Stomach (tissue), 8 donors: ENCODE measurements at regions not wholly inside any gene's neighbourhood (a gene's known extent, or its start where the extent isn't known, plus 50 kb on each side); places are given as distances from the start of the nearest gene placed in this dataset.
"Not testable (repeated sequence)": the region's sequence is repeated elsewhere in the genome, so short reads cannot be mapped to it uniquely, and the experiment has no call there.

Experiments
- DNase-seq, 2 donors: peaks; one replicate each; pipeline versions ENCODE4 v3.0.0 to v3.0.0-alpha.2; 2013 to 2019
- H3K27ac ChIP-seq, 5 donors: fragments of 200-600 bp in 4 of 5; sonication (generic) in 4 of 5; one replicate each; pipeline ENCODE4 v1.5.1; 2013 to 2019; ENCODE audit warnings: mild to moderate bottlenecking in 1 of 5, moderate library complexity in 1 of 5
- H3K27me3 ChIP-seq, 3 donors: fragments of 200-600 bp; sonication (generic); one replicate each; pipeline ENCODE4 v1.5.1; 2017 to 2019; ENCODE audit warnings: mixed run types in 1 of 3
- H3K36me3 ChIP-seq, 4 donors: fragments of 200-600 bp; sonication (generic); 1 replicate in 3 of 4; 2 replicates in 1 of 4; pipeline ENCODE4 v1.5.1; 2016 to 2019
- H3K4me1 ChIP-seq, 4 donors: fragments of 200-600 bp; sonication (generic); one replicate each; pipeline ENCODE4 v1.5.1; 2016 to 2019
- H3K4me3 ChIP-seq, 4 donors: fragments of 200-600 bp; sonication (generic) in 3 of 4; one replicate each; pipeline ENCODE4 v1.5.1; 2016 to 2019; ENCODE audit warnings: mild to moderate bottlenecking in 1 of 4
- H3K9me3 ChIP-seq, 4 donors: fragments of 200-600 bp; sonication (generic); one replicate each; pipeline ENCODE4 v1.5.1; 2016 to 2019
- EP300 ChIP-seq: sonication (generic); formaldehyde crosslinking; IDR thresholded peaks from one replicate; pipeline ENCODE4 v1.6.1; 2017; ENCODE audit warnings: antibody characterized with exemption
- POLR2A ChIP-seq, 4 donors: fragments of 450-650 bp; IDR thresholded peaks; one replicate each; pipeline ENCODE4 v1.6.1; 2016; ENCODE audit warnings: antibody characterized with exemption in 4 of 4, control low read depth in 2 of 4, mild to moderate bottlenecking in 1 of 4, moderate library complexity in 1 of 4
- POLR2AphosphoS5 ChIP-seq, 3 donors: sonication (generic); formaldehyde crosslinking; IDR thresholded peaks; one replicate each; pipeline ENCODE4 v1.6.1; 2016; ENCODE audit warnings: antibody characterized with exemption in 3 of 3
- WGBS, 5 donors: extraction: QIAGEN DNeasy Blood & Tissue Kit in 3 of 5; methylation state at CpG; one replicate each; pipeline versions ENCODE4 v1.1.5 to v1.1.7; 2013 to 2018; 5-methylcytosine and 5-hydroxymethylcytosine counted together
- intact Hi-C: fragments of 100-400 bp; cut with DNase I; formaldehyde crosslinking; loops from one replicate; pipeline ENCODE4 v1.15.1; 2023; ENCODE audit warnings: low total_unique reads
- TF ChIP-seq, protein P1 (sequence below), 7 experiments: fragments of 450-650 bp in 4 of 7; fragments of 200-600 bp in 3 of 7; sonication (generic) in 3 of 7; IDR thresholded peaks; one replicate each; pipeline ENCODE4 v1.5.1; 2016 to 2019; ENCODE audit warnings: antibody characterized with exemption in 7 of 7, control low read depth in 2 of 7, mild to moderate bottlenecking in 1 of 7
- donor health status: healthy with polysubstance abuse.
- donor health status: Bipolar disorder and iron deficiency.
- donor health status: healthy.

DNA sequence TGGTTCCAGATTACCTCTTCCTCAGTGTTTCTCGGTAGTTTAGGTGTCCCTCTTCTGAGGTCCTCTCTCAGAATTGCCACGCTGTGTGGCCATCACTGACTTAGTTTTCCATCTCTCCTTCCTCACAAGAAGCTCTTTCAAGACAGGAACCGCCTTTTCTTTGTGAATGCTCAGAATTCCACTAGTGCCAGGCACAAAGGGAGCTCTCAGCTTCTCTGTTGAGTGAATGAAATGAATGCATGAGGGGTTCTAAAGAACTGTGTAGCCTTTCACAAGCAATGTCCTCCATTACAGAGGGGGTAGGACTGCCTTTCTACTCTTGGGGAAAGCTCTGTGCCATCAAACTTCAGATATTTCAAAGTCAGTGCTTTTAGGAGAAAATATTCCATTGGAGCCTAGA lies 546.8 kb downstream of the RWDD3 start:
- Histone ChIP-seq H3K27me3 (no peaks in the 10 kb centered on the region), H3K27ac (no peak overlapping the region), H3K36me3 (no peaks in the 10 kb centered on the region), H3K9me3 (no peaks in the 10 kb centered on the region), H3K4me1 (no peaks in the 10 kb centered on the region), H3K4me3 (no peak overlapping the region)
- TF ChIP-seq EP300 = no peak
- no peak for TF ChIP-seq POLR2AphosphoS5 (IDR thresholded peaks at IDR 0.05)
- no peak for TF ChIP-seq POLR2A (IDR thresholded peaks at IDR 0.05)
- TF ChIP-seq, protein P1, sequence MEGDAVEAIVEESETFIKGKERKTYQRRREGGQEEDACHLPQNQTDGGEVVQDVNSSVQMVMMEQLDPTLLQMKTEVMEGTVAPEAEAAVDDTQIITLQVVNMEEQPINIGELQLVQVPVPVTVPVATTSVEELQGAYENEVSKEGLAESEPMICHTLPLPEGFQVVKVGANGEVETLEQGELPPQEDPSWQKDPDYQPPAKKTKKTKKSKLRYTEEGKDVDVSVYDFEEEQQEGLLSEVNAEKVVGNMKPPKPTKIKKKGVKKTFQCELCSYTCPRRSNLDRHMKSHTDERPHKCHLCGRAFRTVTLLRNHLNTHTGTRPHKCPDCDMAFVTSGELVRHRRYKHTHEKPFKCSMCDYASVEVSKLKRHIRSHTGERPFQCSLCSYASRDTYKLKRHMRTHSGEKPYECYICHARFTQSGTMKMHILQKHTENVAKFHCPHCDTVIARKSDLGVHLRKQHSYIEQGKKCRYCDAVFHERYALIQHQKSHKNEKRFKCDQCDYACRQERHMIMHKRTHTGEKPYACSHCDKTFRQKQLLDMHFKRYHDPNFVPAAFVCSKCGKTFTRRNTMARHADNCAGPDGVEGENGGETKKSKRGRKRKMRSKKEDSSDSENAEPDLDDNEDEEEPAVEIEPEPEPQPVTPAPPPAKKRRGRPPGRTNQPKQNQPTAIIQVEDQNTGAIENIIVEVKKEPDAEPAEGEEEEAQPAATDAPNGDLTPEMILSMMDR (IDR thresholded peaks at IDR 0.05) = no peak
- intact Hi-C loops = no loop called here
- no peak for DNase-seq
- 63 to 75% (median 65%) methylated on average over 3 of the region's 3 CpGs for WGBS, 5 donors

DNA sequence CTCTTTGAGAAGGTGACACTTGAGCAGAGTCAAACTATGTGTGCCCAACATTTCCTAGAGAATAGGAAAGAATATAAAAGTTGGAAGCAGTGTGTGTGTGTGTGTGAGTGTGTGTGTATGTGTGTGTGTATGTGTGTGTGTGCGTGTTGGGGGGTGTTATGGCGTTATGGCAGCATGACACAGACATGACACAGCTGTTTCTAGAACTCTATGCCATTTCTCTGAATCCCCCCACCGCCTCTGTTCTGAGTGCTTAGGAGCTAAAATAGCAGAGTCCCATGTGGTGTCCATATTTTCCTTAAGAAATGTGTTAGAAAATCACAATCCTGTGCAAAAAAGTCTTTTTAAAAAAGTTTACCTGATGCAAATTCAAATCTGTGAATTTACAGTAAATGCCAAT lies 556.1 kb downstream of the RWDD3 start:
- Histone ChIP-seq H3K27me3 (no peaks in the 10 kb centered on the region), H3K4me3 (no peak overlapping the region), H3K9me3 (peaks cover 0 to 1% (median 0%) of the 10 kb centered on the region in 4 donors), H3K36me3 (no peaks in the 10 kb centered on the region), H3K27ac (no peak overlapping the region), H3K4me1 (no peaks in the 10 kb centered on the region)
- TF ChIP-seq POLR2A (IDR thresholded peaks at IDR 0.05) (no peak), EP300 (no peak), POLR2AphosphoS5 (IDR thresholded peaks at IDR 0.05) (no peak)
- TF ChIP-seq, protein P1 (IDR thresholded peaks at IDR 0.05) = no peak
- intact Hi-C loops = no loop called here
- DNase-seq = no peak
- WGBS, 5 donors = 48 to 75% (median 65%) methylated on average over 3 of the region's 3 CpGs

DNA sequence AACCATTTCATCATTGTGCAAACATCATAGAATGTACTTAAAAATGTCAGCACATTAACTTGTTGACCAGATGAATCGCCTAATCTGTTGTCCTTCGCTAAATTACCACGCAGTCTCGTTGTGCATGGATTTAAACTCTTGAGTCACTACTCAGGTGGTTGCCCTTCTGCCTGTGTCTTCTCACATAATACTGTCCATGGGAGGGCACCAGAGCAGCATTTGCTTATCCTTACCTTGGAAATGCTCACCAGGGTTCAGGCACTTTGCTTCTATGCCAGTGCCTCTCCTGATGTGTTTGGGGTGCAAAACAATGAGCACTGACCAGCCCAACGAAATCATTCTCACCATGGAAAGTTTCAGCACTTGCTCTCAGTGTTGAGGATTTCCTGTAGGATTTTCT lies 559.9 kb downstream of the RWDD3 start:
- peaks cover 0 to 4% (median 0%) of the 10 kb centered on the region in 3 donors for H3K27me3 ChIP-seq

DNA sequence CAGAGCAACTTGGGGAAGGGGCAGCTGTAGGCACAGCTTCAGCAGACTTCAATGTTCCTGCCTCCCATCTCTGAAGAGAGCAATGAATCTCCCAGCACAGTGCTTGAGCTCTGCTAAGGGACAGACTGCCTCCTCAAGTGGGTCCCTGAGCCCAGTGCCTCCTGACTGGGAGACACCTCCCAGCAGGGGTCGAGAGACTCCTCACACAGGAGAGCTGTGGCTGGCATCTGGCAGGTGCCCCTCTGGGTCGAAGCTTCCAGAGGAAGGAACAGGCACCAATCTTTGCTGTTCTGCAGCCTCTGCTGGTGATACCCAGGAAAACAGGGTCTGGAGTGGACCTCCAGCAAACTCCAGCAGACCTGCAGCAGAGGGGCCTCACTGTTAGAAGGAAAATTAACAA lies 563.8 kb downstream of the RWDD3 start:
- not testable (repeated sequence) for H3K27me3 ChIP-seq
- 77 to 92% (median 86%) methylated on average over 2 of the region's 2 CpGs for WGBS, 5 donors

More for the DNA sequence above, 559.9 kb downstream of the RWDD3 start:
- Histone ChIP-seq H3K4me1 (no peaks in the 10 kb centered on the region), H3K9me3 (peaks cover 0 to 11% (median 5%) of the 10 kb centered on the region in 4 donors), H3K4me3 (no peak overlapping the region), H3K27ac (no peak overlapping the region), H3K36me3 (no peaks in the 10 kb centered on the region)
- intact Hi-C loops = no loop called here
- TF ChIP-seq POLR2A (IDR thresholded peaks at IDR 0.05) (no peak), POLR2AphosphoS5 (IDR thresholded peaks at IDR 0.05) (no peak), EP300 (no peak)
- TF ChIP-seq, protein P1 (IDR thresholded peaks at IDR 0.05) = no peak
- 64 to 78% (median 65%) methylated on average over 5 of the region's 5 CpGs for WGBS, 5 donors
- no peak for DNase-seq

DNA sequence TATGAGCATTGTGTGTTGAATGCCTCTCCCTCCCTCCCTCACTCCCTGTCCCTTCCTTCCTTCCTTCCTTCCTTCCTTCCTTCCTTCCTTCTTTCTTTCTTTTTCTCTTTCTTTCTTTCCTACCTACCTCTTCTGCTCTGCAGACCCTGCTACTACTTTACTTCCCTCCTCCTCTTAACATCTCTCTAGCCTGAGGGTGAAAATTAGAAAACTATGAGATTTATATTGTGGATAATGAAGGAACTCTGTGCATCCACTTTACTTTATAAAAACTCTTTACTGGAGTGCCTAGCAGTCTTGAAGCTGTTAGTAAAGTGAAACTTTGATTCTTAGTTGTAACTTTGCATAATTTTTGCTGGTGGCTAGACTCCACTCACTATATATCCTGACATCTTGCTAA lies 572.2 kb downstream of the RWDD3 start:
- intact Hi-C loops = no loop called here
- Histone ChIP-seq H3K4me3 (no peak overlapping the region), H3K36me3 (no peaks in the 10 kb centered on the region), H3K27ac (no peak overlapping the region), H3K9me3 (peaks cover 0 to 5% (median 2%) of the 10 kb centered on the region in 4 donors), H3K27me3 (no peaks in the 10 kb centered on the region), H3K4me1 (no peaks in the 10 kb centered on the region)
- TF ChIP-seq EP300 (no peak), POLR2A (IDR thresholded peaks at IDR 0.05) (no peak), POLR2AphosphoS5 (IDR thresholded peaks at IDR 0.05) (no peak)
- TF ChIP-seq, protein P1 (IDR thresholded peaks at IDR 0.05) = no peak
- no peak for DNase-seq

More for the DNA sequence above, 563.8 kb downstream of the RWDD3 start:
- DNase-seq, intact Hi-C loops, H3K27ac ChIP-seq, H3K36me3 ChIP-seq, H3K4me1 ChIP-seq, H3K4me3 ChIP-seq: not testable (repeated sequence)
- peaks cover 0 to 13% (median 5%) of the 10 kb centered on the region in 4 donors for H3K9me3 ChIP-seq
